ENCODE measurements at regions not wholly inside any gene's neighbourhood (a gene's known extent, or its start where the extent isn't known, plus 50 kb on each side); places are given as distances from the start of the nearest gene placed in this dataset.
A peak's percentile ranks its signal among the peaks of the same experiment; 100 is the strongest.

- no peaks in the 10 kb centered on the region for H4K20me1 ChIP-seq (replicated peaks; ENCODE audit: insufficient read depth)
- H3K27me3 Mint-ChIP-seq (ENCODE audit: insufficient read depth, low read depth, poor library complexity), result peaks cover 3% of the 10 kb centered on the region
- H3K9me2 ChIP-seq (ENCODE audit: insufficient read depth), result peaks cover 5% of the 10 kb centered on the region; the same call in 1 of the 2 replicates
- H3K79me2 ChIP-seq (replicated peaks; ENCODE audit: insufficient read depth), result no peaks in the 10 kb centered on the region
- H3F3A ChIP-seq (replicated peaks; ENCODE audit: low read depth), result no peaks in the 10 kb centered on the region
- TF ChIP-seq EZH2phosphoT487 (IDR thresholded peaks at IDR 0.05; ENCODE audit: unreplicated experiment), result no peak
- TF ChIP-seq REST (IDR thresholded peaks at IDR 0.05; ENCODE audit: unreplicated experiment), result no peak
- no peak for TF ChIP-seq JUNB (IDR thresholded peaks at IDR 0.05; ENCODE audit: unreplicated experiment)
- H3K36me3 ChIP-seq (ENCODE audit: insufficient read depth), result no peaks in the 10 kb centered on the region
- H3K4me1 ChIP-seq (ENCODE audit: insufficient read depth), result no peaks in the 10 kb centered on the region
- H3K4me3 ChIP-seq, result no peak overlapping the region
- no peaks in the 10 kb centered on the region for H3K36me3 Mint-ChIP-seq (ENCODE audit: low read depth)
- H3K27ac ChIP-seq (ENCODE audit: low read depth), result no peak overlapping the region
- ATAC-seq, result no peak
- no peak overlapping the region for H3K4me3 Mint-ChIP-seq
- no peak overlapping the region for H2AFZ ChIP-seq
- H3K27me3 ChIP-seq (ENCODE audit: insufficient read depth), result no peaks in the 10 kb centered on the region
- no peak overlapping the region for H3K4me2 ChIP-seq
- no peak overlapping the region for H3K27ac Mint-ChIP-seq
- peaks cover 3% of the 10 kb centered on the region; the same call in 2 of the 3 replicates for H3K9me3 Mint-ChIP-seq
- H3K4me1 Mint-ChIP-seq, result peaks cover 2% of the 10 kb centered on the region; the same call in 2 of the 3 replicates
- DNase-seq (ENCODE audit: low spot score), result no peak
Observed at GRCh38 chr6:131354356-131354755, 218.7 kb upstream of the ARG1 start.

- Histone ChIP-seq H3K27me3 (ENCODE audit: insufficient read depth) (no peaks in the 10 kb centered on the region), H3K4me1 (ENCODE audit: insufficient read depth) (no peaks in the 10 kb centered on the region), H2AFZ (peak overlapping the region; percentile 33; the same call in 1 of the 2 replicates), H3K4me2 (no peak overlapping the region), H3K79me2 (replicated peaks; ENCODE audit: insufficient read depth) (no peaks in the 10 kb centered on the region), H3K9me2 (ENCODE audit: insufficient read depth) (peaks cover 11% of the 10 kb centered on the region), H3K27ac (ENCODE audit: low read depth) (no peak overlapping the region), H4K20me1 (replicated peaks; ENCODE audit: insufficient read depth) (no peaks in the 10 kb centered on the region), H3K4me3 (no peak overlapping the region), H3K36me3 (ENCODE audit: insufficient read depth) (no peaks in the 10 kb centered on the region), H3F3A (replicated peaks; ENCODE audit: low read depth) (no peaks in the 10 kb centered on the region)
- peaks cover 2% of the 10 kb centered on the region; the same call in 2 of the 3 replicates for H3K4me1 Mint-ChIP-seq
- H3K9me3 Mint-ChIP-seq, result peaks cover 3% of the 10 kb centered on the region; the same call in 2 of the 3 replicates
- ATAC-seq, result no peak; the same call in 2 of the 3 replicates
- H3K36me3 Mint-ChIP-seq (ENCODE audit: low read depth), result no peaks in the 10 kb centered on the region
- H3K4me3 Mint-ChIP-seq, result no peak overlapping the region
- no peak overlapping the region for H3K27ac Mint-ChIP-seq
- H3K27me3 Mint-ChIP-seq (ENCODE audit: insufficient read depth, low read depth, poor library complexity), result peaks cover 4% of the 10 kb centered on the region
- no peak for DNase-seq (ENCODE audit: low spot score)
- TF ChIP-seq ZNF331 (CRISPR knock-in tag; IDR thresholded peaks at IDR 0.05; ENCODE audit: low read depth) (no peak), ZNF114 (CRISPR knock-in tag; IDR thresholded peaks at IDR 0.05) (no peak), JUNB (IDR thresholded peaks at IDR 0.05; ENCODE audit: unreplicated experiment) (no peak), CTCF (conservative IDR thresholded peaks at IDR 0.05; ENCODE audit: low read depth in 2 of 2) (no peak), NANOG (IDR thresholded peaks at IDR 0.05; ENCODE audit: borderline replicate concordance) (no peak), ZNF462 (CRISPR knock-in tag; IDR thresholded peaks at IDR 0.05) (no peak)
Observed at GRCh38 chr6:131356161-131356560, 216.9 kb upstream of the ARG1 start.

Measured in GM23338 (cell line).